Epithelial cell of proximal tubule (primary cell): ENCODE measurements at regions not wholly inside any gene's neighbourhood (a gene's known extent, or its start where the extent isn't known, plus 50 kb on each side); places are given as distances from the start of the nearest gene placed in this dataset.

ENCODE experiments used
- DNase-seq: peaks from one replicate; pipeline ENCODE4 v3.0.0-alpha.2; 2011; ENCODE audit warnings: low read depth
- H3K4me3 ChIP-seq: 2 replicates; pipeline ENCODE4 v1.5.1; 2011; ENCODE audit warnings: low read depth, mild to moderate bottlenecking, low read length
- TF ChIP-seq, protein P1 (sequence below): conservative IDR thresholded peaks from 2 replicates; pipeline ENCODE4 v1.5.1; 2012; ENCODE audit warnings: low read depth, mild to moderate bottlenecking, low read length

DNA sequence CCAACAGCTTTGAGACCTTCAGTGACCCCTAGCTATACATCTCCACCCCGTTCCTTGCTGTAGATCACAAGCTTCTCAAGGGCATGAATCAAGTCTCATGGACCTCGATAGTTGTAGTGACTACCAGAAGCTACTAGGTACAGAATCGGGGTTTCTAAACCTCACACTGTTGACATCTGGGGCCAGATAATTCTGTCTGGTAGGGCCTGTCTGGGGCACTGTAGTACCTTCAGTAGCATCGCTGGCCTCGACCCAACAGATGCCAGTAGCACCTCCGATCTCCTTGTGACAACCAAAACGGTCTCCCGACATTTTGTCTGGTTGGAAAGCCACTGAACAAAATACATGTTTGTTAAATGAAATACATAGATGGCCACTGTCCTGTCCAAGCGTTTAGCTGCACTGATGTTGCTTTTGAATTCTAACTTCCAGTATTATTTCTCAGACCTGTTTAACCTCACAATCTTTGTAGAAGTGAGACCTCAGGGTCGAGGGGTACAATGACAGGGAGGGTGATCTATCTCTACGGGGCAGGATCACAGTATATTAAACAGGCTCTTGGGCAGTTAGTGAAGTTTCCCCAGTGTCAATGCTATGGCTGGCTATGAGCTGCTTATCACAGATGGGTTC lies 262.5 kb upstream of the IGF1R start:
- TF ChIP-seq, protein P1, sequence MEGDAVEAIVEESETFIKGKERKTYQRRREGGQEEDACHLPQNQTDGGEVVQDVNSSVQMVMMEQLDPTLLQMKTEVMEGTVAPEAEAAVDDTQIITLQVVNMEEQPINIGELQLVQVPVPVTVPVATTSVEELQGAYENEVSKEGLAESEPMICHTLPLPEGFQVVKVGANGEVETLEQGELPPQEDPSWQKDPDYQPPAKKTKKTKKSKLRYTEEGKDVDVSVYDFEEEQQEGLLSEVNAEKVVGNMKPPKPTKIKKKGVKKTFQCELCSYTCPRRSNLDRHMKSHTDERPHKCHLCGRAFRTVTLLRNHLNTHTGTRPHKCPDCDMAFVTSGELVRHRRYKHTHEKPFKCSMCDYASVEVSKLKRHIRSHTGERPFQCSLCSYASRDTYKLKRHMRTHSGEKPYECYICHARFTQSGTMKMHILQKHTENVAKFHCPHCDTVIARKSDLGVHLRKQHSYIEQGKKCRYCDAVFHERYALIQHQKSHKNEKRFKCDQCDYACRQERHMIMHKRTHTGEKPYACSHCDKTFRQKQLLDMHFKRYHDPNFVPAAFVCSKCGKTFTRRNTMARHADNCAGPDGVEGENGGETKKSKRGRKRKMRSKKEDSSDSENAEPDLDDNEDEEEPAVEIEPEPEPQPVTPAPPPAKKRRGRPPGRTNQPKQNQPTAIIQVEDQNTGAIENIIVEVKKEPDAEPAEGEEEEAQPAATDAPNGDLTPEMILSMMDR = no peak

GRCh38 chr15:98386561-98386960 lies 261.8 kb upstream of the IGF1R start:
- TF ChIP-seq, protein P1 = no peak
- H3K4me3 ChIP-seq = no peak overlapping the region
- DNase-seq = no peak

More for the DNA sequence above, 262.5 kb upstream of the IGF1R start:
- no peak for DNase-seq
- H3K4me3 ChIP-seq = no peak overlapping the region

DNA sequence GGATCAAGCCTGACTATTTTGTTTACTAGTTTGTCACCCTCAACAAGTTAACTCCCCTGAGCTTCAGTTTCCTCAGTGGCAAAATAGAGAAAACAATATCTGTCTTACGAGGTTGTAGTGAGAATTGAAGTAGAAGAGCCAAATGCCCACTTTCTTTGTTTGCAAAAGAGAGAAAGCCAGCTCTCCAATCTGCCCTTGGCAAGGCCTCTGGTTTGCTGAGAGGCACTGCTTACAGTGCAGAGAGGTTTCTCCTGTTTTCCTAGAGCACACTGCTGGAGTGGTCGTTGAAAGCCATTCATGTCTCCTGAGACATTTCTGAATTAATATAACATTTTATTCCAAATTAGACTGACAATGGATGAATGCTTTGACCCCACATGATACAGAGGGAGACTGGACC lies 260.5 kb upstream of the IGF1R start:
- TF ChIP-seq, protein P1 = no peak
- no peak for DNase-seq
- no peak overlapping the region for H3K4me3 ChIP-seq

- no peak for DNase-seq
- TF ChIP-seq, protein P1 = no peak
- no peak overlapping the region for H3K4me3 ChIP-seq
Measured at GRCh38 chr15:98390946-98391530, 257.3 kb upstream of the IGF1R start.

- DNase-seq = no peak
- H3K4me3 ChIP-seq = no peak overlapping the region
- TF ChIP-seq, protein P1 = no peak
Measured at GRCh38 chr15:98391568-98391967, 256.8 kb upstream of the IGF1R start.

- TF ChIP-seq, protein P1 = no peak
- no peak overlapping the region for H3K4me3 ChIP-seq
- DNase-seq = no peak
Measured at GRCh38 chr15:98393471-98393870, 254.9 kb upstream of the IGF1R start.

GRCh38 chr15:98394546-98394945 lies 253.8 kb upstream of the IGF1R start:
- TF ChIP-seq, protein P1 = no peak
- no peak for DNase-seq
- H3K4me3 ChIP-seq = no peak overlapping the region
